ENCODE measurements at regions not wholly inside any gene's neighbourhood (a gene's known extent, or its start where the extent isn't known, plus 50 kb on each side); places are given as distances from the start of the nearest gene placed in this dataset.

- no peaks in the 10 kb centered on the region for H3K4me1 ChIP-seq
- ATAC-seq (no peak), DNase-seq (no peak)
- TF ChIP-seq CTCF (IDR thresholded peaks at IDR 0.05): no peak
- intact Hi-C loops (cut with DNase I): no loop called here
- no peaks in the 10 kb centered on the region for H3K36me3 ChIP-seq
- H3K9me3 ChIP-seq: no peaks in the 10 kb centered on the region
- H3K4me3 ChIP-seq: no peak overlapping the region
- no peak overlapping the region for H3K27ac ChIP-seq
- peaks cover 4% of the 10 kb centered on the region for H3K27me3 ChIP-seq
These were observed 113.5 kb downstream of the TMEM132E start for GRCh38 chr17:34692920-34693319.

All from upper lobe of right lung (tissue), 1 donor.